Fibroblast of lung (primary cell): ENCODE measurements at regions not wholly inside any gene's neighbourhood (a gene's known extent, or its start where the extent isn't known, plus 50 kb on each side); places are given as distances from the start of the nearest gene placed in this dataset.

Experiments
- DNase-seq, 2 donors: peaks; one replicate each; pipeline versions ENCODE4 v3.0.0 to v3.0.0-alpha.2; 2010; ENCODE audit warnings: low read depth in 2 of 2
- H2AFZ ChIP-seq: 2 replicates; pipeline ENCODE4 v1.5.1; 2012; ENCODE audit warnings: low read length, control low read depth, inconsistent platforms
- H3K27ac ChIP-seq: 2 replicates; pipeline ENCODE4 v1.5.1; 2011; ENCODE audit warnings: low read length, control low read depth; ENCODE audit not compliant: insufficient read depth
- H3K27me3 ChIP-seq: 2 replicates; pipeline ENCODE4 v1.5.1; 2011; ENCODE audit warnings: mild to moderate bottlenecking, low read length; ENCODE audit not compliant: control insufficient read depth, insufficient read depth
- H3K36me3 ChIP-seq: 2 replicates; pipeline ENCODE4 v1.5.1; 2011; ENCODE audit warnings: low read length; ENCODE audit not compliant: control insufficient read depth, insufficient read depth
- H3K4me1 ChIP-seq: 2 replicates; pipeline ENCODE4 v1.5.1; 2011; ENCODE audit warnings: low read length; ENCODE audit not compliant: control insufficient read depth, insufficient read depth; ENCODE audit errors: extremely low read depth
- H3K4me2 ChIP-seq: 2 replicates; pipeline ENCODE4 v1.5.1; 2011; ENCODE audit warnings: low read length, control low read depth; ENCODE audit not compliant: insufficient read depth; ENCODE audit errors: extremely low read depth
- H3K4me3 ChIP-seq, 4 experiments: fragments of 200-600 bp in 1 of 4; sonication (generic) in 1 of 4; replicated peaks in 1 of 4; 2 replicates each; pipeline ENCODE4 v1.5.1; 2011 to 2016; ENCODE audit warnings: low read length in 4 of 4, low read depth in 3 of 4, mild to moderate bottlenecking in 3 of 4, control low read depth in 2 of 4, inconsistent platforms in 1 of 4, mixed read lengths in 1 of 4; ENCODE audit not compliant: insufficient read depth in 1 of 4; ENCODE audit errors: control extremely low read depth in 1 of 4
- H3K79me2 ChIP-seq: 2 replicates; pipeline ENCODE4 v1.5.1; 2012; ENCODE audit warnings: mild to moderate bottlenecking, low read length, inconsistent platforms; ENCODE audit not compliant: control insufficient read depth, insufficient read depth
- H3K9ac ChIP-seq: 2 replicates; pipeline ENCODE4 v1.5.1; 2011; ENCODE audit warnings: mild to moderate bottlenecking, low read length, control low read depth; ENCODE audit not compliant: insufficient read depth
- H3K9me3 ChIP-seq: 2 replicates; pipeline ENCODE4 v1.5.1; 2012; ENCODE audit warnings: low read depth, low read length; ENCODE audit not compliant: control insufficient read depth, insufficient read depth
- H4K20me1 ChIP-seq: 2 replicates; pipeline ENCODE4 v1.5.1; 2011; ENCODE audit warnings: low read length; ENCODE audit not compliant: control insufficient read depth, insufficient read depth; ENCODE audit errors: extremely low read depth
- EZH2 ChIP-seq: IDR thresholded peaks from 2 replicates; pipeline ENCODE4 v1.5.1; 2012; ENCODE audit warnings: low read length, control low read depth, mild to moderate bottlenecking; ENCODE audit errors: missing control alignments
- TF ChIP-seq, protein P1 (sequence below), 2 donors: IDR thresholded peaks in 1 of 2; conservative IDR thresholded peaks in 1 of 2; 1 replicate in 1 of 2; 2 replicates in 1 of 2; pipeline ENCODE4 v1.5.1; 2011 to 2012; ENCODE audit warnings: low read length in 2 of 2, control low read depth in 1 of 2, inconsistent platforms in 1 of 2, low read depth in 1 of 2, mild to moderate bottlenecking in 1 of 2

DNA sequence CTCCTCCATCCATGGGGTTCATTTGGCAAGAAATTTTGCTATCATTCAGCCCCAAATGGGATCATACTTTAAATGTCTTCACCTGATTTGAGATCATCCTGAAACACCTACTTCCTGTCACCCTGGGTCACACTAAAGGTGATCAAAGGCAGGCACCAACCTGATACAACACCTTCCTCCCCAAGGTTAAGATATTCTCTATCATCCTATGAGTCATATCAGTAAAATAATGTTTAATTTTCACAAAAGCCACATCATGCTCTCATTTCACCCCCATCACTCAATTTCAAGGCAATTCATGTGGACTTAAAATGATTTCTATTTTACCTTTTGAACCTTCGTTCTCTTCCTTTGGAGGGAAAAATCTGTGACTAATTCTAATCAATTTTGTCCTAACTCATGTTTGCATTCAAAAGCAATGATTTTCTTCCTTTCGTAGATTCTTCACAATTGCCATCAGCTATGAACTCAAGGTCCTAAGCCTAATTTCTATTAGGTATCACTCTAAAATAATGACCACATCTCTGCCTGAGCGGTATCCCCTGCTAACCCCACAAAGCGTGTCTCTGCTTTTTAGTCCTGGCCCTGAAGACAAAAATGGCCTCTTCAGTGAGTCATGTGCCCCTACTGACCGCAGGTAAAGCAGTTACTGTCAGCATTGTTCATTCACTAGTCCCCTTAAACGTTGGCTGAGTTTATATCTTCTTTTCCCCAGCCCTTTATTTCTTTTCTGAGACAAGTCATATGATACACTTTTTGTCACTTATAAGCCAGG, 139.0 kb downstream of the SPRY2 start:
- Histone ChIP-seq H3K79me2 (no peaks in the 10 kb centered on the region), H3K27me3 (no peaks in the 10 kb centered on the region), H3K4me2 (no peak overlapping the region), H3K36me3 (no peaks in the 10 kb centered on the region), H3K9ac (no peak overlapping the region), H3K4me1 (no peaks in the 10 kb centered on the region), H2AFZ (no peak overlapping the region), H3K4me3 (no peak overlapping the region), H4K20me1 (no peaks in the 10 kb centered on the region), H3K9me3 (no peaks in the 10 kb centered on the region), H3K27ac (no peak overlapping the region)
- DNase-seq = no peak
- TF ChIP-seq EZH2 = no peak
- TF ChIP-seq, protein P1, sequence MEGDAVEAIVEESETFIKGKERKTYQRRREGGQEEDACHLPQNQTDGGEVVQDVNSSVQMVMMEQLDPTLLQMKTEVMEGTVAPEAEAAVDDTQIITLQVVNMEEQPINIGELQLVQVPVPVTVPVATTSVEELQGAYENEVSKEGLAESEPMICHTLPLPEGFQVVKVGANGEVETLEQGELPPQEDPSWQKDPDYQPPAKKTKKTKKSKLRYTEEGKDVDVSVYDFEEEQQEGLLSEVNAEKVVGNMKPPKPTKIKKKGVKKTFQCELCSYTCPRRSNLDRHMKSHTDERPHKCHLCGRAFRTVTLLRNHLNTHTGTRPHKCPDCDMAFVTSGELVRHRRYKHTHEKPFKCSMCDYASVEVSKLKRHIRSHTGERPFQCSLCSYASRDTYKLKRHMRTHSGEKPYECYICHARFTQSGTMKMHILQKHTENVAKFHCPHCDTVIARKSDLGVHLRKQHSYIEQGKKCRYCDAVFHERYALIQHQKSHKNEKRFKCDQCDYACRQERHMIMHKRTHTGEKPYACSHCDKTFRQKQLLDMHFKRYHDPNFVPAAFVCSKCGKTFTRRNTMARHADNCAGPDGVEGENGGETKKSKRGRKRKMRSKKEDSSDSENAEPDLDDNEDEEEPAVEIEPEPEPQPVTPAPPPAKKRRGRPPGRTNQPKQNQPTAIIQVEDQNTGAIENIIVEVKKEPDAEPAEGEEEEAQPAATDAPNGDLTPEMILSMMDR (conservative IDR thresholded peaks at IDR 0.05 in 1 of 2, IDR thresholded peaks at IDR 0.05 in 1 of 2; ENCODE audit: low read depth in 1 of 2, low read length in 2 of 2) = no peak

DNA sequence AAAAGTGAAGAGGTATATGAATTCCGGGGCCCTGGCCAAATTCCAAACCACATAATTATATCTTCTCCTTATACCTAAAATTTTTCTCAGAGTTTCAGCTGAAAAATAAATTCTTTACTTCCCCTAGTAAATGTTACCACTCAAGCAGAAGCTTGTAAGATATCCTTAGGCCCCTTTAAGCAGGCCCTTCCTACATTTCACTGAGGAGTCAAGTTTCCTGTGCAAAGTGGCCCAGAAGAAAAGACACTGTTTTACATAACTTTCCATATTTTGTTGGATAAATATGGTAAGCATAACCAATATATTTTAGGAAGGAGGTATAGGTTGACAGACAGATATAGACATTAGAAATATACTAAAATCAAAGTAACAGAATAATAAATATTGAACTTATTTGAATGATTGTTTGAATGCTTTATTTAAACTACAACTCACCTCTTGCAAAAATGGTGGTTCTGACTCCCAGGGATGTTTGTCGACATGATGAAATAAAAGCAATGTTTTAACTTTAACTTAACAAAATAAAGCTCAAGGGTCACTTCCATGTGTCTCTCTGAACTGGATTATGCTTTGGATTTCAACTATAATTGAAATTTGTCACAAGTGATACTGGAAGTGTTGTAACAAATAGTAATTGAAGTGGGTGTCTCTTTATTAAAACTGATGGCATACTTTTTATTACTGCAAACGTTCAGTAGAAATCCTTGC, 141.2 kb downstream of the SPRY2 start:
- Histone ChIP-seq H3K36me3 (no peaks in the 10 kb centered on the region), H3K4me1 (no peaks in the 10 kb centered on the region), H3K27ac (no peak overlapping the region), H3K4me2 (no peak overlapping the region), H3K9ac (no peak overlapping the region), H4K20me1 (no peaks in the 10 kb centered on the region), H2AFZ (no peak overlapping the region), H3K27me3 (no peaks in the 10 kb centered on the region), H3K4me3 (no peak overlapping the region), H3K79me2 (no peaks in the 10 kb centered on the region), H3K9me3 (no peaks in the 10 kb centered on the region)
- DNase-seq = no peak
- no peak for TF ChIP-seq EZH2
- TF ChIP-seq, protein P1 (conservative IDR thresholded peaks at IDR 0.05 in 1 of 2, IDR thresholded peaks at IDR 0.05 in 1 of 2; ENCODE audit: low read depth in 1 of 2, low read length in 2 of 2) = no peak

DNA sequence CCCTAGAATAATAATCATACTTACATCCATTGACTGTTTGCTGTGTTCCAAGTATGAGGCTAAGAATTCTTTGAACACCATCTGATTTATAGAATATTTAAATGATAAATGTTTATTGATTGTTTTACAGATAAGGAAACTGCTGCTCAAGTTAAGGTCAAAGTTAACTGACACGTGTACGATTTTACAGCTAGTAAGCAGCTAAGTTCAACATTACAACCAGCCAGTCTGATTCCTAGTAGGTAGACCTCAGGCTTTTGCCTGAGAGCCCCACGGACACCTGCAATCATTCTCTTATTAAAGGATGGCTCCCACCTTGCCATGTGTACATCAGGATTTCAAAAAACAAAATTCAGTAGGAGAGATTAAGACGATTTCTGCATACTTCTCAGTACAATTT, 141.9 kb downstream of the SPRY2 start:
- H3K79me2 ChIP-seq = no peaks in the 10 kb centered on the region
- no peak for DNase-seq
- H3K27me3 ChIP-seq = no peaks in the 10 kb centered on the region
- no peak overlapping the region for H3K9ac ChIP-seq
- H3K36me3 ChIP-seq = no peaks in the 10 kb centered on the region
- no peak overlapping the region for H3K4me2 ChIP-seq
- no peak overlapping the region for H2AFZ ChIP-seq
- no peaks in the 10 kb centered on the region for H3K9me3 ChIP-seq
- TF ChIP-seq, protein P1 (conservative IDR thresholded peaks at IDR 0.05 in 1 of 2, IDR thresholded peaks at IDR 0.05 in 1 of 2; ENCODE audit: low read depth in 1 of 2, low read length in 2 of 2) = no peak
- TF ChIP-seq EZH2 = no peak
- no peak overlapping the region for H3K4me3 ChIP-seq
- no peak overlapping the region for H3K27ac ChIP-seq
- H4K20me1 ChIP-seq = no peaks in the 10 kb centered on the region
- no peaks in the 10 kb centered on the region for H3K4me1 ChIP-seq
